NCI-H187 treated with DMSO at 0.1 percent for 48 hours (cell line): ENCODE measurements at regions not wholly inside any gene's neighbourhood (a gene's known extent, or its start where the extent isn't known, plus 50 kb on each side); places are given as distances from the start of the nearest gene placed in this dataset.
"Not testable (repeated sequence)": the region's sequence is repeated elsewhere in the genome, so short reads cannot be mapped to it uniquely, and the experiment has no call there.

ENCODE experiments used
- DNase-seq: peaks from one replicate; lab custom pipeline; 2025; lab: John Stamatoyannopoulos, UW

DNA sequence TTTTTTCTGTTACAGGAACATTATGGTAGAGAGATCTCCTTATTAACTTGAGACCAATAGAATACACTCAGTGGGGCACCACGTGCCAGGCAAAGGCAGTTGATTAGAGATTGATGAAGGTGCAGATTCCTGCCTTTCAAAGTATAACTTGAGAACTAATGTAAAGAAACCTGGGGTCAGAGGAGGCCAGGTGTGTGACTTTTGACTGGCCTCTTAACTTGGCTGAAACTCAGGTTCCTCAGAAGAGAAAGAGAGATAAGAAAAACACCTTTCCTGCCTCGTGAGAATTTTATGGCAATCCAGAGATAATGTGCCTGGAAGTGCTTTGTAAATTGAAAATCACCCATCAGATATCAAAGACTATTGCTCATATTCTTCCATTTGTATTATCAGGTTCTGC, 110.7 kb upstream of the GZMB start:
- no peak for DNase-seq

DNA sequence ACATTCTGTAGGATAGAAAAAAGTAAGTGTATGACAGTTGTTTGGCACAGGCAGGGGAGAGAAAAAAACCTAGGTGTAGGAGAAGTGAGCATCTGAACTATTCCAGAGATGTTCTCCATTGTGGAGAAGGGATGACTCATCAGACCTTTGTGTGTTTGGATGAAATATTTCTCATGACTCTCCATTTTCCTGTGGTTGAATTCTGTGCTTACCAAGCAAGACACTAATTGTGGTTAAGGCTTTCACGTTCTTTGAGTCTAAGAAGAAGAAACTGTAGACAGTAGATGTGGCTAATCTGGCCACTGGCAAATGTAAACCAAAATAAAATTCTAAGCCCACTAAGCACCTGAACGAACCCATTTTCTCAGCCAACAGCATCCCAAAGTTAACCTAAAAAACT, 107.9 kb upstream of the GZMB start:
- no peak for DNase-seq

- DNase-seq: no peak
Observed at GRCh38 chr14:24735984-24736630, 102.1 kb upstream of the GZMB start.

DNA sequence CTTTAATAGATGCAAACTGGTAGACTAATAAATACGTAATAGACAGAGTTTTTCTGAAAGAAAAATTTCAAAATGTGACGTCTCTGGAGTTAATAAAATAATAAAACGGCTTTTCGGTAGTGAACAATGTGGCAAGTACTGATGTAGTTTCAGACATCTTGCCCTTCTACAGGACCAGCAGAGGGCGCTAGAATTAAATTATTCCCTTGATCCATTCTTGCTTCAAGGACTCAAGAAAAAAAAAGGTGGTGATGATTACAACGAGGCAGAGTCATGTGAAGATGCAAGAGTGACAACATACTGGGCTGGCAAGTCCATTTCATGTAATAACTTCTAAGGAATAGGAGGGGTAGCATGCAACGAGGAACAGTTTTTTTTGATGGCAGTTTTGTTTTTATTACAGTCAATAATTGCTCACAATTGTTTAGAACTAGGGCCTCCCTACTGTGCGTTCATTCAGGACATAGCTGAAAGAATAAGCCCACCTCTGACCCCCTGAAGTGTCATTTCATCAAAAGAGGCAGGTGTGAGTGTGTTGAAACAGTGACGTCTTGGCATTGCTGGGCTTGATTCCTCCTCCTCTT, 101.0 kb upstream of the GZMB start:
- DNase-seq: peak; percentile 71

DNA sequence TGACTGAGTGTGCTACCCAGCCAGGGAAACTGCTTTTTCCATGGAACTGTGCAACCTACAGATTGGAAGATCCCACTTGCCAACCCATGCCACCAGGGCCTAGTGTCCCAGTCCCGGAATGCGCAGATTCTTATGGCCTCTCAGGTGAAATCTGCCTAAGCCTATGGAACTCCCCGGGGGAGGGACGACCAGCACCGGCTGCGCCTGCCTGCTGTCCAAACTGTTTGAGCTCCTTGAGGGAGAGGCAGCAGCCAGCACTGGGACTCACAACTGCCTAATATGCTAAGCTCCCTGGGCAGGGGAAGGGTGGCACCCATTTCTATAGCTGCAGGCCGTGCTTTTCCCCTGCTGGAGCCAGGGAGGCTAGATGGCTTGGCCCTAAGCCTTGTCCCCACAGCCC, 92.5 kb upstream of the GZMB start:
- no peak for DNase-seq

- DNase-seq: peak; percentile 6
Observed at GRCh38 chr14:24725311-24725710, 91.3 kb upstream of the GZMB start.

DNA sequence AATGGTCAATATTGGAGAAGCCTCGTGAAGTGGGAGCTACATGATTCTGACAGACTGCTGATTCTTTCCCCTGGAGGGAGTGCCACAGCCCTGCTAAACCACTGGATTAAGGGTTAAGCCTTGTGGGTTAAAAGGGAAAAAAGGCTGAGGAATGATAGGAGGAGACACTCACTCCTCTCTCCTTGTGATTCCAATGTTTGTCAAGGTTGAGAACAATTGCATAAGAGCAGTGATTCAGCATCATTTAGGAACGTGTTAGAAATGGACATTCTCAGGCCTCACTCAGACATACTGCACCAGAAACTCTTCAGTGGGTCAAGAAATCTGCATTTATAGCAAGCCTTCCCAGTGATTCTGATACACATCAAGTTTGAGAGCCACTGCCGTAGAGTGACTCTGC, 87.8 kb upstream of the GZMB start:
- DNase-seq: no peak

DNA sequence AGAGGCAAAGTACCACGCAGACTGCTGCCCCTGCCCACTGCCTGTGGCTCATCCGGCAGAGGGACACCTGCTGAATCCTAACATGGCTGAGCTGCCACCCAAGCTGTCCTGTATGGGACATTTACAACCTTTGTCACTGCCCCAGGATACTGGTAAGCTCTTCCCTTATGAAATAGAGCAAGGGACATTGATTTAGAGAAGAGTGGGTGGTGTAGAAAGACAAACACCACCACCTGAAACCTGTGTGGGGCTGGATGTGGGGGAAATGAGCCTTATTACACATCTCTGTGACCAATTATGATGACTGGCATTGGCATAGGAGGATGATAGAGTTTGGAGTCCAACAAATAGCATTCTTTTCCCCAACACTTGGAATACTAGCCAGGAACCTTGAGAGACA, 81.2 kb upstream of the GZMB start:
- no peak for DNase-seq

GRCh38 chr14:24713404-24713803, 79.4 kb upstream of the GZMB start:
- no peak for DNase-seq

DNA sequence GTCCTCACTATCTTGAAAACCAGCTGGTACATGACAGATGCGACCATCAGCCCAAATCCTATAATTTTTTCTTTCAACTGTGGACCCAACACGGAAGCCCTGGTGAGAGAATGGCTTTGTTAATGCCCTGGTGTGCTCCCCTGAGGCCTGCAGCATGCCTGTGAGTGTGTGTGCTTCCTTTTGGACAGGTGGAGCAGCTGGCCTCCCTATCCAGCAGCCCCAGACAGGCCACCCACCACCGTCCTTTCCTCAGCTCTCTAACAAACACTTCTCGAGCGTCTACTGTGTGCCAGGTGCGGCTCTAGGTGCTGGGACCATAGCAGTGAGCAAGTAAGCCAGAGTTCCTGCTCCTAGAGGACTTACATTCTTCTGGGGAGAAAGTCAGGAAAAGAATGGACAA, 78.9 kb upstream of the GZMB start:
- no peak for DNase-seq

DNA sequence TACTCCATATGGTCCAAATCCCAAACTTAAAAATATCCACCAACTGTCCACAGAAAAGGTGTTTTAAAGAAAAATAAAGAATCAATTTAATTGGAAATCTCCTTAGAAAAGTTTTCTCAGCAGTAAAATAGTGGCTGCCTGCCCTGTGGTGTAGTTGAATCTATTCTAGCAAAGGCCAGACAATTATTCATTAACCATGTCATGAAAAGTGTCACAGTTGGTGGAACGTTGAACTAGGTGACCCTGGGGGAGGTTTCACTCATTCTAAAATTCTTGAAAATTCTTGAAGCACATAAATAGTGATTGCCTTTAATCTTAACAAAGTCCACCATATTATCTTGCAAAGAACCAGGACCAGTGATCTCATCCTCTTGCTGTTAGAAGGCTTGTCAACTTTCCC, 78.4 kb upstream of the GZMB start:
- DNase-seq: no peak

- DNase-seq: no peak
Observed at GRCh38 chr14:24710403-24711112, 76.6 kb upstream of the GZMB start.

GRCh38 chr14:24708684-24709083, 74.7 kb upstream of the GZMB start:
- DNase-seq: no peak

- DNase-seq: no peak
Observed at GRCh38 chr14:24706351-24706750, 72.4 kb upstream of the GZMB start.

- no peak for DNase-seq
Observed at GRCh38 chr14:24705840-24706239, 71.8 kb upstream of the GZMB start.

DNA sequence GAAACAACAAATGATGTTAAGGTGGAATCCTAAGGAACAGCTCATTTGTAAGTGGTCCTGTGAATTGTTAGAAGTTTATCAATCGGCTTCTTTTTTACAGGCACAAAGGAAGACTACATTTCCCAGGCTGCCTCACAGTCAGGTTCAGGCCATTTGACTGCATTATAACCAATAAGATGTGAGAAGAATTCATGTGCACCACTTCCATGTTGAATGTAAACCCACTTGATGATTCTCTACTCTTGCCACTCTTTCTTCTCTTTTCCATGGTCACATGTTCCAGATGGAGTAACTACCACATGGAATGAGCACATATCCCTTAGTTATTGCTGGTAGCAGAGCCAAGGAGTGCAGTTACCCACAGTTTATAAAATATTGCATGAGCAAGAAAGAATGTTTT, 67.1 kb upstream of the GZMB start:
- DNase-seq: no peak

- no peak for DNase-seq
Observed at GRCh38 chr14:24700511-24700910, 66.5 kb upstream of the GZMB start.

DNA sequence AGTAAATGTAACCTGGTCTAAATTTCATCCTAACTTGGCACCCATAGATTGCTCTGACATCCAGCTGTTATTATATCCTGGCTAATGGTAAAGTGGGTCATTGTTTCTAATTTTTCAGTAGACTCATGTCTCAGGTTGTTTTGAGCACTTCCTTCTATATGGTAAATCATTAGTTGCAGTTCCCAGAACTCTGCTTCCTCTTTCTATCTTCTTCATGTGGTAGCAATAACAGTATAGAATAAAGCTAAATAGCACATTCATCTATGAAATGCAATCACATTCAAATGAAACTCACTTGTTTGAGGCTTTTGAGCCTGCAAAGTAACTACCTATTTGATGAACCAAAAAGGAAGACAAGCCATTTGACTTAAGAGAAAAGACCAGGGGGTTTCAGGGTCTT, 65.1 kb upstream of the GZMB start:
- DNase-seq: no peak

GRCh38 chr14:24696280-24696920, 62.4 kb upstream of the GZMB start:
- not testable (repeated sequence) for DNase-seq

DNA sequence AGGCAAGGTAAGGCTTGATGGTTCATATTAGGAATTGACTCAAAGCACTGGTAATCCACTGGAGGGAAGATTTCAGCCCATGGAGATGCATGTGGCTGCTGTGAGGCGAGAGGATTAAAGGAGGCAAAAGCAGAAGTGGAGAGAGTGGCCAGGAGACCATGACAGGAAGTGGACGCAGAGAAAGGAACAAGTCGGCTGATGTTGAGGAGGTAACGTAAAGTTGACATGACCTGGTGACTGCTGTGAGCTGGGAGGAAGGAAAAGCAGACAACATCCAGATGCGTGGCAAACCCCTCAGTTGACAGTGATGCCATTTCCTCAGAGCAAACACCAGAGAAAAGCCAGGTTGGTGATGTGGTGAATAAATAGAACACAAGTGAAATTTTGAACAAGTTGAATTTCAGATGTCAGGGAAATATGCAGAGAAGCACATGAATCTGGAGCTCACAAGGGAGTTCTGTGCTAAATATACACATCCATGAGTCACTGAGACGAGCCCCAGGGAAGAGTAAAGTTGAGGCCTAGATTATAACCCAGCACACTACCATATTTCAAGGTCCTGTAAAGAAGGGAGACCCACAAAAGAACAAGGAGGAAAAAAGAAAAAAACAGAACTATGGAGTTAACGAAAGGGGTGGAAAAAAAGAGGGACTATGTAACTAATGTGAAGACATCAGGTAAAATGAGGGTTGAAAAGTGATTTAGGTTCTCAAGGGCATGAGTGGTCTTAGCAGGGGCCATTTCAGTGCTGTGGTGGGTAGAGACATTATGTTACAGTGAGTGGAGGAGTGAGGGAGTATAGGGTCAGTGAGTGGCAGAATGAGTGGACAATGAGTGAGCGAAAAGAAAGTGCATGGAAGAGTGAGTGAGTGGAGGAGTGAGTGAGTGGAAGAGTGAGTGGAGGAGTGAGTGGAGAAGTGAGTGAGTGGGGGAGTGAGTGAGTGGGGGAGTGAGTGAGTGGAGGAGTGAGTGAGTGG, 61.6 kb upstream of the GZMB start:
- no peak for DNase-seq

DNA sequence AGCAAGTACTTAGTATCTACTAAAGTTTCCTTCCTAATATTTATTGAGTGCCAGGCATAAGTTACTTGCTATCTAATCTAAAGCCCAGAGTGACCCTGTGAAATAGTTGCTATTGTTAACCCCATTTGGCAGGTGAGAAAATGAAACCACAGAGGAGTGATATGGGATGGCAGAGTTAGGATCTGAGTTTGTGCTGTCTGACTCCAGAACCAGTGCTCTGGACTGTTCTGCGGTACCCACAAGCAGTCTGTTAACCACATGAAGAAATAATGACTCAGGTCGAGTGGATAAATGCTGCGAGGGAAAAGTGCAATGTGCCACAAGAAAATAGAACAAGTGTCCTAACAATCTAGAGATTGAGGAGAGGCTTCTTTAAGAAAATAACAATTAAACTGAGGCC, 60.7 kb upstream of the GZMB start:
- DNase-seq: no peak

DNA sequence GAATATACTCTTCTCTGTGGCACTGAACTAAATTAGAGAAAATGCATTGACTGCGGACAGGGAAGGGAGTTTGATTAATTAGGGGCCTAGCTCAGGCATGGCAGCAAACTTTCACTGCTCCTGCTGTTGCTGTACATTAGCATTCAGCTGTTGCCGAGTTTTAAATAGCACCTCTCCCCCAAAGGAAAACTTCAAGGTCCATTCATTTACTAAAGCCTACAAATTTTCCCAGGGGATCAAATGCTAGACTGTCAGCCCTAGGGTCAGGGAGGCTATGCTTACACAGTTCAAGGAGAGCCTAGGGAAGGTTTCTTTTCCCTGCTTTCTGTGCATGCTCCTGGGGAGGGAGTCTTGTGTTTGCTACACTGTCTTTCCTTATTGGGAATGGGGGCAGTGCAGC, 60.0 kb upstream of the GZMB start:
- DNase-seq: no peak
